Heart right ventricle (tissue), 16 donors: ENCODE measurements at regions not wholly inside any gene's neighbourhood (a gene's known extent, or its start where the extent isn't known, plus 50 kb on each side); places are given as distances from the start of the nearest gene placed in this dataset.
A peak's percentile ranks its signal among the peaks of the same experiment; 100 is the strongest.

ENCODE experiments used
- ATAC-seq, 8 donors: fragments of 200-7000 bp; cut with Tn5 transposase; one replicate each; pipeline ENCODE4 v1.9.1; 2020; ENCODE audit warnings: mild to moderate bottlenecking in 8 of 8, moderate library complexity in 8 of 8, moderate number of reproducible peaks in 1 of 8
- DNase-seq, 2 donors: peaks; one replicate each; pipeline ENCODE4 v3.0.0-alpha.2; 2020
- H3K27ac ChIP-seq, 10 donors: fragments of 200-600 bp; sonication (generic) in 2 of 10; one replicate each; pipeline versions ENCODE4 v1.5.0 to v1.8.0; 2020 to 2022; ENCODE audit warnings: mild to moderate bottlenecking in 3 of 10
- H3K27me3 ChIP-seq, 7 donors: fragments of 200-600 bp; one replicate each; pipeline ENCODE4 v1.8.0; 2021 to 2022; ENCODE audit warnings: mild to moderate bottlenecking in 2 of 7
- H3K36me3 ChIP-seq, 9 donors: fragments of 200-600 bp; sonication (generic) in 1 of 9; one replicate each; pipeline versions ENCODE4 v1.5.0 to v1.8.0; 2020 to 2022; ENCODE audit warnings: mild to moderate bottlenecking in 2 of 9
- H3K4me1 ChIP-seq, 9 donors: fragments of 200-600 bp; sonication (generic) in 1 of 9; one replicate each; pipeline versions ENCODE4 v1.5.0 to v1.8.0; 2020 to 2022; ENCODE audit warnings: mild to moderate bottlenecking in 4 of 9
- H3K4me3 ChIP-seq, 10 donors: fragments of 200-600 bp; sonication (generic) in 2 of 10; one replicate each; pipeline versions ENCODE4 v1.5.0 to v1.8.0; 2020 to 2022; ENCODE audit warnings: mild to moderate bottlenecking in 7 of 10, moderate library complexity in 2 of 10
- H3K9me3 ChIP-seq, 11 donors: fragments of 200-600 bp in 10 of 11; sonication (generic) in 2 of 11; one replicate each; pipeline versions ENCODE4 v1.5.0 to v1.8.0; 2013 to 2022; ENCODE audit warnings: mild to moderate bottlenecking in 2 of 11, control low read depth in 1 of 11, moderate library complexity in 1 of 11
- CTCF ChIP-seq, 9 donors: fragments of 200-600 bp; sonication (generic) in 2 of 9; IDR thresholded peaks; one replicate each; pipeline versions ENCODE4 v1.5.0 to v1.8.0; 2021 to 2022; ENCODE audit warnings: antibody characterized with exemption in 9 of 9, mild to moderate bottlenecking in 5 of 9, moderate library complexity in 1 of 9
- WGBS, 2 donors: extraction: QIAGEN DNeasy Blood & Tissue Kit; methylation state at CpG; one replicate each; pipeline ENCODE4 v1.1.7; 2013; ENCODE audit warnings: inconsistent platforms in 1 of 2; 5-methylcytosine and 5-hydroxymethylcytosine counted together
- intact Hi-C, 10 donors: fragments of 100-400 bp; cut with DNase I; formaldehyde crosslinking; loops; one replicate each; pipeline versions ENCODE4 v1.11.1 to v1.14.2; 2022
- donor health status: Arrhythmogenic right ventricular cardiomyopathy.
- donor health status: ischemic (EF 13 %, LVEDD 7.1; RV severe dilation, severe dysfunction).
- donor health status: healthy with polysubstance abuse.
- donor health status: DM: no; HTN: yes; CAD: no.
- donor health status: DM: no; HTN: no; CAD: no.
- donor health status: ischemic (EF 25% LVEDD 6.9; RV normal size, moderate dysfunction).
- donor health status: ischemic (EF 25% LVEDD 5.7; RV mildly dilated, moderate dysfunction).
- donor health status: healthy.
- donor health status: DM: yes; HTN: yes; CAD: no.
- donor health status: Ischemic cardiomyopathy.
- donor health status: ischemic (EF 35%, LVEDD 5.7; RV mildly dilated, moderate dysfunction).
- donor health status: nonischemic (EF 11% LVEDD 7.7; RV severe dilation, severe dysfunction).
- donor health status: DM: yes; HTN: yes; CAD: no.
- donor health status: PGD.
- donor health status: ischemic (EF 29% LVEDD 5.4; RV normal size, mild dysfunction).
- donor health status: nonischemic (EF 23%, LVEDD 6.1; RV moderate dilation, normal function).

GRCh38 chr7:18145160-18145559 is 117.5 kb upstream of the PRPS1L1 start:
- intact Hi-C loops = no loop called here
- H3K4me3 ChIP-seq = no peak overlapping the region
- no peak for TF ChIP-seq CTCF (IDR thresholded peaks at IDR 0.05)
- DNase-seq (no peak), ATAC-seq (no peak)
- H3K9me3 ChIP-seq = no peaks in the 10 kb centered on the region
- H3K27me3 ChIP-seq = no peaks in the 10 kb centered on the region
- H3K4me1 ChIP-seq = peaks cover 0 to 5% (median 0%) of the 10 kb centered on the region in 9 donors
- no peak overlapping the region for H3K27ac ChIP-seq
- H3K36me3 ChIP-seq = no peaks in the 10 kb centered on the region

GRCh38 chr7:18151422-18151821 is 123.8 kb upstream of the PRPS1L1 start:
- TF ChIP-seq CTCF (IDR thresholded peaks at IDR 0.05) = peak in 2 of 9 donors; percentile 8 to 9
- Histone ChIP-seq H3K36me3 (no peaks in the 10 kb centered on the region), H3K27me3 (no peaks in the 10 kb centered on the region), H3K27ac (no peak overlapping the region), H3K9me3 (no peaks in the 10 kb centered on the region), H3K4me1 (peaks cover 0 to 15% (median 0%) of the 10 kb centered on the region in 9 donors), H3K4me3 (no peak overlapping the region)
- 79 to 81% methylated on average over 1 of the region's 1 CpG for WGBS, 2 donors
- intact Hi-C loops = no loop called here
- DNase-seq (no peak), ATAC-seq (peak in 1 of 8 donors; percentile 30)

- DNase-seq (no peak), ATAC-seq (peak in 1 of 8 donors; percentile 11)
- H3K36me3 ChIP-seq = no peaks in the 10 kb centered on the region
- intact Hi-C loops = no loop called here
- H3K27me3 ChIP-seq = no peaks in the 10 kb centered on the region
- H3K9me3 ChIP-seq = no peaks in the 10 kb centered on the region
- no peak for TF ChIP-seq CTCF (IDR thresholded peaks at IDR 0.05)
- no peak overlapping the region for H3K4me3 ChIP-seq
- H3K27ac ChIP-seq = no peak overlapping the region
- peaks cover 0 to 15% (median 0%) of the 10 kb centered on the region in 9 donors for H3K4me1 ChIP-seq
- WGBS, 2 donors = 61 to 77% methylated on average over 6 of the region's 6 CpGs
These were observed 125.6 kb upstream of the PRPS1L1 start for GRCh38 chr7:18153183-18153748.

- H3K36me3 ChIP-seq = no peaks in the 10 kb centered on the region
- ATAC-seq (no peak), DNase-seq (no peak)
- no peak overlapping the region for H3K27ac ChIP-seq
- no peak for TF ChIP-seq CTCF (IDR thresholded peaks at IDR 0.05)
- H3K9me3 ChIP-seq = no peaks in the 10 kb centered on the region
- H3K27me3 ChIP-seq = no peaks in the 10 kb centered on the region
- intact Hi-C loops = no loop called here
- no peak overlapping the region for H3K4me3 ChIP-seq
- H3K4me1 ChIP-seq = peaks cover 0 to 15% (median 0%) of the 10 kb centered on the region in 9 donors
- 82 to 83% methylated on average over 5 of the region's 5 CpGs for WGBS, 2 donors
These were observed 127.1 kb upstream of the PRPS1L1 start for GRCh38 chr7:18154726-18155125.
